GM18508 (cell line): ENCODE measurements at regions not wholly inside any gene's neighbourhood (a gene's known extent, or its start where the extent isn't known, plus 50 kb on each side); places are given as distances from the start of the nearest gene placed in this dataset.

ENCODE experiments used
- ATAC-seq: cut with Tn5 transposase; IDR thresholded peaks from one replicate; pipeline ENCODE4 v1.9.1; 2021; ENCODE audit warnings: moderate number of reproducible peaks; ENCODE audit not compliant: insufficient read depth, unreplicated experiment

DNA sequence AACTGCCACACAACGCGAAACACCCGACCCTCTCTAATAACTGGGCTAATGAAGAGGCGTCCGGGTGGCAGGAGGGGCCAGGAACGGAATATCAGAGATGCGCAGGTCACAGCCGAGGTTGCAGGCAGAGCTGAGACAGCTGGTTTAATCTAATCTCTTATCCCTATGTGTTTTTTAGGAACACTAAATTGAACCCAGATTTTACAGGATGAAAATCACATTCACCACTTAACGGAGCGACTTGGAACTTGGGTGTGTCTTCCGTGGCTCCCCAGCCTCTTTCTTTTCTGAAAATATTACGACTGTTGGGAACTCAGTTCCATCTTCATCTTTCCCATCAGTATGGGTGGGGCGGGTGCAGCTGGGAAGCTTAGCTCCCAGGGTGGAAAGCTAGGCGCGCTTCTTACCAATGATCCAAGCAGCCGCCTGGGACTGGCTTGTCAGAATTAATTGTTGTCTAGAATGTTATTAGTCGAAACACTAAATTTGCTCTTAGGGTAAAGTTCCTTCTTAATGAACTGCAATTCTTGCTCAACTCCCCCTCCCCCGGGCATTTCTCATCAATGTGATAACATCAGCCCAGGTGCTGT lies 92.5 kb downstream of the IRX2 start:
- ATAC-seq: no peak

DNA sequence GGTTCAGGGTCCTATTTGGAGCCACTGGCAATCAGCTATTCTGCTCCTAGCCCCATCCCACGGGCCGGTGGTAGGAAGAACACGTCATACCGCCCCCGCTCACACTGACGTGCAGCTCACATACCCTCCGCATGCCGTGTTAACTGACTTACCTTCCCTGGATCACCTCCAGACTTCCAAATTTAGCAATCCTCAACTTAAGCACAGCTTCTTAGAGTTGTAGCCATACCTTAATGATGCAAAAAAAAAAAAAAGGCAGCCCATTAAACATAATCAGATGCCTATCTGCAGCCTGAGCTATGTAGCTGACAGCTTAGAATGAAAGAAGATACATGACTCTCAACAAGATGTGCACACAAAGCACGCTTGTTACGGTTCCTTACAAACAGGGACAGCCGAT lies 93.0 kb downstream of the IRX2 start:
- ATAC-seq: no peak

- ATAC-seq: no peak
Measured at GRCh38 chr5:2657151-2657550, 94.3 kb downstream of the IRX2 start.

DNA sequence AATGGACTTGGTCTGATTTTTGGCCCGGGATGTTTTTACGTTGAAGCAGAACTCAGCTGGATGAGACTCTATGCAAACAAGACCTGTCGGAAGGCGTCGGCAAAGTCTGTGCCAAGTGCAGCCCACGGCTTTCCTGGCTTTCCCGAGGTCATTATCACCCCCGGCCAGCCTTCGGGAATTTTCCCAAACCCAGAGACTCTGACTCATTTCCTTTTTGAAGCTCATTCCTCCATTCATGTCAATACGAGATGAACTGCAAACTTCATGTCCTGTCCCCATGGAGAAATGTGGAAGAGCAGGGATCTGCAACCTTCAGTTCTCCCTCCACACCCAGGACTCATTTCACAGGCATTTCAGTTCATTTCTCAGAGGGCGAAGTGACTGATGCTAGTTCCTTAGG lies 95.3 kb downstream of the IRX2 start:
- no peak for ATAC-seq

GRCh38 chr5:2653991-2654390 lies 97.5 kb downstream of the IRX2 start:
- ATAC-seq: no peak

GRCh38 chr5:2651116-2651515 lies 100.4 kb downstream of the IRX2 start:
- ATAC-seq: no peak

- ATAC-seq: no peak
Measured at GRCh38 chr5:2642684-2643345, 108.7 kb downstream of the IRX2 start.

GRCh38 chr5:2640717-2641116 lies 110.8 kb downstream of the IRX2 start:
- no peak for ATAC-seq

- no peak for ATAC-seq
Measured at GRCh38 chr5:2639425-2639824, 112.1 kb downstream of the IRX2 start.

GRCh38 chr5:2634399-2635176 lies 116.9 kb downstream of the IRX2 start:
- ATAC-seq: no peak

DNA sequence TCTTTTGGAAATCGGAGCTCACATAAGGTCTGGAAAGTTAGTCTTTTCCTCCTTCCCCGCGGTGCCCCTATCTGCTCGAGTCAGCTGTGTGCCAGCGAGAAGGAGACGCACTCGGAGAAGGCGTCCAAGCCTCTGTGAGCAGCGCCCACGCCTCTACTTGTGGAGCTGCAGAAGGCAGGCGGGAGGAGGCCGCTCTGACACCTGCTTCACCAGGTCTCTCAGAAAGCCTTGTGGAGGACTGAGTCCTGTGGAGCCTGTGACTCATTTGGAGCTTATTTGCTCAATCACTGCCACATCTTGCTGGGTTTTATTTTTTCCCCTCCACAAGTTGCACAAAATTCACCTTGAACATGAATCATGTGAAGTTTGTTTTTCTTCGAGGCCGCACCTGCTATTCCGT lies 117.5 kb downstream of the IRX2 start:
- ATAC-seq: no peak

- no peak for ATAC-seq
Measured at GRCh38 chr5:2631758-2632157, 119.7 kb downstream of the IRX2 start.

DNA sequence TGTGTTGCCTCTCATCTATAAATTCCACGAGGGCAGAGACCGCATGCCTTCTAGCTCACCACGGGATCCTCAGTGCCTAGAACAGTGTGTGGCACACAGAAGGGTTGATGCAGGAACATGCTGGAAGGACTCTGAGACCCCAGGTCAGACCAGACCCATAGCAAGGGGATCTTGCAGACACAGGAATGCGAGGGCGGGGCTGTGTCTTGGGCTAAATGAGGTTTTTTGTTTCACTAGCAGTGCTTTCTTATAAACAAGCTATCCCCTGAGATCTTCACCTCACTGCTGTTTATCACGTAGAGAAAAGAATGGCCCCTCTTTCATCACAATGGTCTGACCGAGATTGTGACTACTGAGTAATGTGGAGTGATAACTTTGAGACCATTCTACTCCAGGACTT lies 122.4 kb downstream of the IRX2 start:
- ATAC-seq: no peak

DNA sequence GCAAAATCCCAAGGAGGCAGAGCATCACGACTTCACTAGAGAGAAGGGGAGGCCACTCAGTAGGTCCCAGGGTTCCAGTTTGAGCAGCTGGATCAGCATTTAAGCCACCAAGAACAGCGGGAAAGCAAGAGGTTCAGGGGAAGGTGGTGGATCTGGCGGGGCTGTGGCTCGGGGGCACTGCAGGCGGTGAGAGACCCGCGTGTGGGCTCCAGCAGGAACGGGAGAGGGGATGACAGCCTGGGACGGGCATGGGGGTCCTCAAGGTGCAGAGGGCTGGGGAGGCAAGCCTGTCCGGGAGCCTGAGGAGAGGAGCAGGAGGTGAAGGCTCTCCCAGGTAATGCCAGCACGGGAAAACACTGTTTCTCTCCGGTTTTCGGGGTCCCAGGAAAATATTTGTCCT lies 123.6 kb downstream of the IRX2 start:
- ATAC-seq: no peak

GRCh38 chr5:2626572-2626971 lies 124.9 kb downstream of the IRX2 start:
- ATAC-seq: no peak

DNA sequence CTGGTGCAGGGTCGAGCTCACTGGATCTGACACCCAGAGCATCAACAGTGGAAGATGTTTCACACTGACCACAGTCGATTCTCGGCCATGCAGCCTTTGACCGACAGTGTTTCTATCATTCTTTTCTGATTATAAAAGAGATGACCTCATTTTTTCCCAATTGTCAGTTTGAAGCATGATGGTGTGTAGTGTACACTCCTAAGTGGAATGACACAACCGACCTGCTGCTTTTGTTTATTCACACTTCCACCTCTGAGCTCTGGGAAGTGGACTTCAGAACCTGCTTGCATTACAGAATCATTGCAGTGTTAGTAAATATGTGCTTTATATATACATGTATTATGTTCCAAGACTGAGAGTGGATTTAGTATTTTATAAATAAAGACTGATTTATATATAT lies 128.6 kb downstream of the IRX2 start:
- no peak for ATAC-seq

- no peak for ATAC-seq
Measured at GRCh38 chr5:2621631-2622030, 129.8 kb downstream of the IRX2 start.

- ATAC-seq: no peak
Measured at GRCh38 chr5:2619216-2619615, 132.3 kb downstream of the IRX2 start.

GRCh38 chr5:2617461-2617860 lies 134.0 kb downstream of the IRX2 start:
- ATAC-seq: no peak

DNA sequence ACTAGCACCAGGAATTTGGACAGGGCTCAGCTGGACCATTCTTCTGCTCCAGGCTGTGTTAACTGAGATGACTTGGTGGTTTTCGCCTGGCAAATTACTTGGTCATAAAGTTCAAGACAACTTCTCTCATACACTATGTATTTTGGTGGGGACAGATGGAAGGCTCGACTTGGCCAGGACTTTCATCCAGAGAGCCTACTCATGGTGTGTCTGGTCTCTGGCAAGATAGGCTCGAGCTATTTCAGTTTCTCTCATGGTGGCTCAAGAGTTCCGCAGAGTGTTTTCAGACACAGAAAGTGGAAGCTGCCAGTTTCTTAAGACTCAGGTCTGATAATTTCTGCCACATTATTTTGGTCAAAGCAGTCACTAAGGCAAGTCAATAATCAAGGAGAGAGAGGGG lies 135.6 kb downstream of the IRX2 start:
- no peak for ATAC-seq

GRCh38 chr5:2614571-2614970 lies 136.9 kb downstream of the IRX2 start:
- no peak for ATAC-seq

DNA sequence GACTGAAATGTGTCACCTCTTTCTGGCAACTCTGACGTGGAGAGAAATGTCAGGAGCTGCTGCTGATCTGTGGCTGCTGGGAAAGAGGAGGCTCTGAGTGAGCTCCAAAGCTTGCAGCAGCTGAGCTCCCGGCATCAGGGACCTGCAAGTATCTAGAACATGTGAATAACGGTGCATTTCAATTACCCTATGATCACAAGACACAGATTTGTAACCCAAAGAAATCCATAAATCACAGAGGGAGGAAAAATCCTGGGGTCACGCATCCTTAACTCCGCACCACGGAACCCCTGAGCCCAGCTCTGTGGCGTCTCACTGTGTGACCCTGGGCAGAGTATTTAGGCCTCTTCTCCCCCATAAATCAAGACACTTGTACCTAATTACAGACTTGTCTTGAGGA lies 139.8 kb downstream of the IRX2 start:
- ATAC-seq: no peak
